SK-N-SH treated with all-trans-retinoic acid at 6 μM for 48 hours (cell line): ENCODE measurements at regions not wholly inside any gene's neighbourhood (a gene's known extent, or its start where the extent isn't known, plus 50 kb on each side); places are given as distances from the start of the nearest gene placed in this dataset.

Experiments
- ATAC-seq: fragments of 200-7000 bp; cut with Tn5 transposase; 3 replicates; pipeline ENCODE4 v1.9.1; 2020; ENCODE audit warnings: mild to moderate bottlenecking, moderate library complexity
- ARNTL ChIP-seq: fragments of 450-650 bp; formaldehyde crosslinking; IDR thresholded peaks from 2 replicates; pipeline ENCODE4 v1.5.0; 2020; ENCODE audit warnings: low read depth, mild to moderate bottlenecking, moderate library complexity, borderline replicate concordance
- BACH2 ChIP-seq: fragments of 250-450 bp; sonication (Bioruptor Pico); IDR thresholded peaks from 2 replicates; pipeline ENCODE4 v1.9.0; 2021; ENCODE audit warnings: mild to moderate bottlenecking, borderline replicate concordance
- CREB5 ChIP-seq: fragments of 250-450 bp; sonication (Bioruptor Pico); IDR thresholded peaks from 2 replicates; pipeline ENCODE4 v1.5.1; 2020; ENCODE audit warnings: low read depth, mild to moderate bottlenecking, moderate library complexity
- CSRNP3 ChIP-seq: fragments of 250-450 bp; sonication (Bioruptor Pico); IDR thresholded peaks from 2 replicates; pipeline ENCODE4 v1.5.1; 2021; ENCODE audit warnings: mild to moderate bottlenecking, moderate library complexity
- ESRRG ChIP-seq: fragments of 250-450 bp; sonication (Bioruptor Pico); IDR thresholded peaks from 2 replicates; pipeline ENCODE4 v1.6.1; 2021; ENCODE audit warnings: mild to moderate bottlenecking
- GLIS3 ChIP-seq: fragments of 250-450 bp; sonication (Bioruptor Pico); IDR thresholded peaks from 2 replicates; pipeline ENCODE4 v1.5.0; 2020; ENCODE audit warnings: mild to moderate bottlenecking, moderate library complexity
- ISL1 ChIP-seq: fragments of 250-450 bp; sonication (Bioruptor Pico); IDR thresholded peaks from 2 replicates; pipeline ENCODE4 v2.1.2; 2022; ENCODE audit warnings: mild to moderate bottlenecking, moderate library complexity
- OSR1 ChIP-seq: fragments of 250-450 bp; sonication (Bioruptor Pico); IDR thresholded peaks from 2 replicates; pipeline ENCODE4 v1.8.0; 2022; ENCODE audit warnings: moderate library complexity, mild to moderate bottlenecking, inconsistent platforms
- PATZ1 ChIP-seq: fragments of 250-450 bp; sonication (Bioruptor Pico); IDR thresholded peaks from 2 replicates; pipeline ENCODE4 v1.8.0; 2020; ENCODE audit warnings: mild to moderate bottlenecking, moderate library complexity, borderline replicate concordance
- POU6F1 ChIP-seq: fragments of 250-450 bp; sonication (Bioruptor Pico); IDR thresholded peaks from 2 replicates; pipeline ENCODE4 v1.8.0; 2021; ENCODE audit warnings: low read depth, mild to moderate bottlenecking, moderate library complexity, borderline replicate concordance
- PPARA ChIP-seq: fragments of 250-450 bp; sonication (Bioruptor Pico); IDR thresholded peaks from 2 replicates; pipeline ENCODE4 v1.5.0; 2020; ENCODE audit warnings: mild to moderate bottlenecking, borderline replicate concordance
- SNAI2 ChIP-seq: fragments of 250-450 bp; sonication (Bioruptor Pico); IDR thresholded peaks from 2 replicates; pipeline ENCODE4 v1.5.0; 2020; ENCODE audit warnings: mild to moderate bottlenecking, moderate library complexity
- TCF4 ChIP-seq: fragments of 250-450 bp; sonication (Bioruptor Pico); IDR thresholded peaks from 2 replicates; pipeline ENCODE4 v1.8.0; 2021; ENCODE audit warnings: mild to moderate bottlenecking, moderate library complexity, borderline replicate concordance
- TSHZ2 ChIP-seq: fragments of 250-450 bp; sonication (Bioruptor Pico); IDR thresholded peaks from 2 replicates; pipeline ENCODE4 v1.5.0; 2020; ENCODE audit warnings: mild to moderate bottlenecking, moderate library complexity
- ZC3H10 ChIP-seq: fragments of 250-450 bp; sonication (Bioruptor Pico); IDR thresholded peaks from 2 replicates; pipeline ENCODE4 v1.5.1; 2021; ENCODE audit warnings: mild to moderate bottlenecking, moderate library complexity
- ZFP3 ChIP-seq: fragments of 250-450 bp; sonication (Bioruptor Pico); IDR thresholded peaks from 2 replicates; pipeline ENCODE4 v1.5.0; 2020; ENCODE audit warnings: mild to moderate bottlenecking, moderate library complexity
- ZFP30 ChIP-seq: fragments of 450-650 bp; formaldehyde crosslinking; IDR thresholded peaks from 2 replicates; pipeline ENCODE4 v1.5.0; 2022; ENCODE audit warnings: mild to moderate bottlenecking, moderate library complexity
- ZNF565 ChIP-seq: fragments of 450-650 bp; formaldehyde crosslinking; conservative IDR thresholded peaks from 2 replicates; pipeline ENCODE4 v1.5.0; 2020; ENCODE audit warnings: low read depth, mild to moderate bottlenecking, moderate library complexity
- ZNF8 ChIP-seq: fragments of 450-650 bp; formaldehyde crosslinking; IDR thresholded peaks from 2 replicates; pipeline ENCODE4 v1.5.0; 2020; ENCODE audit warnings: mild to moderate bottlenecking, moderate library complexity

- no peak for TF ChIP-seq ARNTL
- TF ChIP-seq ZFP3 (CRISPR knock-in tag) = no peak
- TF ChIP-seq CREB5 (CRISPR knock-in tag) = no peak
- TF ChIP-seq CSRNP3 (CRISPR knock-in tag) = no peak
- no peak for TF ChIP-seq ZC3H10 (CRISPR knock-in tag)
- no peak for TF ChIP-seq BACH2
- TF ChIP-seq ZFP30 (CRISPR knock-in tag) = no peak
- TF ChIP-seq ESRRG (CRISPR knock-in tag) = no peak
- no peak for TF ChIP-seq ZNF565 (CRISPR knock-in tag)
- TF ChIP-seq OSR1 (CRISPR knock-in tag) = no peak
- TF ChIP-seq POU6F1 (CRISPR knock-in tag) = no peak
- TF ChIP-seq TSHZ2 = no peak
- no peak for TF ChIP-seq ISL1
- ATAC-seq = no peak
Observed at GRCh38 chr2:109064660-109065390, 64.2 kb upstream of the SH3RF3 start.

GRCh38 chr2:109062859-109063700 is 65.9 kb upstream of the SH3RF3 start:
- no peak for ATAC-seq
- TF ChIP-seq ISL1 = no peak
- TF ChIP-seq CREB5 (CRISPR knock-in tag) = no peak
- TF ChIP-seq PATZ1 (CRISPR knock-in tag) = no peak
- no peak for TF ChIP-seq POU6F1 (CRISPR knock-in tag)
- no peak for TF ChIP-seq TSHZ2
- no peak for TF ChIP-seq CSRNP3 (CRISPR knock-in tag)
- TF ChIP-seq BACH2 = no peak
- TF ChIP-seq TCF4 = no peak
- TF ChIP-seq ZFP30 (CRISPR knock-in tag) = no peak
- no peak for TF ChIP-seq PPARA (CRISPR knock-in tag)
- no peak for TF ChIP-seq ZC3H10 (CRISPR knock-in tag)
- TF ChIP-seq ZNF565 (CRISPR knock-in tag) = no peak
- no peak for TF ChIP-seq SNAI2
- TF ChIP-seq ZNF8 (CRISPR knock-in tag) = no peak
- TF ChIP-seq ZFP3 (CRISPR knock-in tag) = no peak
- TF ChIP-seq OSR1 (CRISPR knock-in tag) = no peak
- TF ChIP-seq GLIS3 = no peak
